IPS-NIHi7 (cell line): ENCODE measurements at regions not wholly inside any gene's neighbourhood (a gene's known extent, or its start where the extent isn't known, plus 50 kb on each side); places are given as distances from the start of the nearest gene placed in this dataset.

ENCODE experiments used
- DNase-seq: peaks from one replicate; pipeline ENCODE4 v3.0.0; 2012; ENCODE audit warnings: mixed read lengths; ENCODE audit errors: extremely low spot score

DNA sequence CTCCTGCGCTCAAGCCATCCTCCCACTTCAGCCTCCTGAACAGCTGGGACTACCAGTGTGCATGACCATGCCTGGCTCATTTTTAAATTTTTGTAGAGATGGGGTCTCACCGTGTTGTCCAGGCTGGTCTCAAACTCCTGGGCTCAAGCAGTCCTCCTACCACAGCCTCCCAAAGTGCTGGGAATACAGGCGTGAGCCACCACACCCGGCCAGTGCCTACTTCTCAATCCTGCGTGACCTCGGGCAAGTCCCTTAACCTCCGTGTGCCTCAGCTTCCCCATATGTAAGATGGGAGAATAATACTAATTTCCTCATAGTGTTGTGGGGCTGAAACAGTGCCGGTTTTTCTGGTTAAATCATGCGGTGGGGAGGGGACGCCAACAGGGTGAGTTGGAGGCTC is 143.5 kb upstream of the CIBAR2 start:
- no peak for DNase-seq

DNA sequence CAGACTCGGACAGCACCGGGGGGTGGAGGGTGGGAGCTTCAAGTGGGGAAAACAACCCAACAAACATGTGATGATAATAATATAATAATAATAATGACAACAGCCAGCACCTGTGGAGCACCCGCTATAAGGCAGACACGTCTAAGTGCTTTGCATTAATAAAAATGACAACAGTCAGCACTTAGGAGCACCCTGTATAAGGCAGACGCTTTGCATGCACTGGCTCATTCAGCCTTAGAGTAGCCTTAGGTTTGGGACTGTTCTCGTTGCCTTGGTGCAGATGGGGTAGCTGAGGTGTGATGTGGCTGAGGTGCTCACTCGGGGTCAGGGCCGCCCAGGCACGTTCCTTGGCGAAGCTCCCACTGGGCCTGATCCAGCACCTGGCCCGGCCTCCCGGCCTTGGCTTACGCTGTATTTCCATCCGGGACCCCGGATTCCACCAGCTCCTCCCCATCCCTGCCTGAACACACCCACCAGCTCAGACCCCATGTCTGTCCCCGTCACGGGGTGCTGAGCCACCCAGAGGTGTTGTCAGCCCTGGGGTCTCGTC is 144.0 kb upstream of the CIBAR2 start:
- no peak for DNase-seq

DNA sequence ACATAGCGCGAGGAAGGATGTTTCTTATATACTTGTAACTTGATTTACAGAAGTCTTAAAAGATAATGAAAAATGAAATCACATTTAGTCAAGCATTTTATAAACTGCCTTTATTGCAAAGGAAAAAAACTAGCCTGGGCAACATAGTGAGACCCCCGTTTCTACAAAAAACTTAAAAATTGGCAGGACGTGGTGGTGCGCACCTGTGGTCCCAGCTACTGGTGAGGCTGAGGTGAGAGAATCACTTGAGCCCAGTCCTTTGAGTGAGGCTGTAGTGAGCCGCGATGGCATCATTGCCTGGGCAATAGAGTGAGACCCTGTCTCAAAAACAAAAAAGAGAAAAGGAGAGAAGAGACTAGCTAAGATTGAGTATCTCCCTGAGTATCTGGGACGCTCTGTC is 145.2 kb upstream of the CIBAR2 start:
- no peak for DNase-seq

DNA sequence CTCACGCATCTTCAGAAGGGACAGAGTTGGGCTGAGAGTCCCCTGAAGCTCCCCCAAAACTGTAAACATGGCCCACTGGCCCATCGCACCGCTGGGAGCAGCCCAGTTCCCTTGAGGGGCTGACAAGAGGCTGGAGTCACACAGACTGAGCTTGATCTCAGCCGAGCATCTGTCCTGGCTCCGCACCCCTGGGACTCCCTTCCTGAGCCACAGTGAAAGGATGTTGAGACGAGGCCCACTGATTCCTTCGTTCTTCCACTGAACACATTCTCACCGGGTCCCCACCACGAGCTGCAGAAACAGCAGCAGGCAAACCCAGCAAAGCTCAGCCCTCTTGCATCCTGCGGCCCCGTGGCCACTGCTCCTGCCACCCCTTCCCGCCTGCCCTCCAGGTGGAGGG is 145.9 kb upstream of the CIBAR2 start:
- DNase-seq: no peak

DNA sequence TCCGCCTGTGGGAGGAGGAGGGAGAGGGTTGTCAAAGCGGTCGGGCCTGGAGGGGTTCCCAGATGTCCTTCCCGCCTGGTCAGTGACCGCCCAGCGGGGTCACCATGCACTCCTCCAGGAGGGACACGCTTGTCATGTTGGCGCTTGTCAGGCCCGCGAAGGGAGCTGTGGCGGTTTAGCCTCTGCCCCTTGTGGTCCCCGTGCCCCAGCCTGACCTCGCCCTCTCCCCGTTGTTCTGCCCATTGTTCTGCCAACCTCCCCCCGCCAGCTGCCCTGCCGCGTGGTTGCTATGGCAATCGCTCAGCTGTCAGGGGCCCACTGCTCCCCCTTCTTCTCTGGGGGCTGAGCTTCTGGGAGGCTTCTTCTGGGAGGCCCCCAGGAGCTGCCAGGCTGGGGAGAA is 146.4 kb upstream of the CIBAR2 start:
- DNase-seq: no peak

DNA sequence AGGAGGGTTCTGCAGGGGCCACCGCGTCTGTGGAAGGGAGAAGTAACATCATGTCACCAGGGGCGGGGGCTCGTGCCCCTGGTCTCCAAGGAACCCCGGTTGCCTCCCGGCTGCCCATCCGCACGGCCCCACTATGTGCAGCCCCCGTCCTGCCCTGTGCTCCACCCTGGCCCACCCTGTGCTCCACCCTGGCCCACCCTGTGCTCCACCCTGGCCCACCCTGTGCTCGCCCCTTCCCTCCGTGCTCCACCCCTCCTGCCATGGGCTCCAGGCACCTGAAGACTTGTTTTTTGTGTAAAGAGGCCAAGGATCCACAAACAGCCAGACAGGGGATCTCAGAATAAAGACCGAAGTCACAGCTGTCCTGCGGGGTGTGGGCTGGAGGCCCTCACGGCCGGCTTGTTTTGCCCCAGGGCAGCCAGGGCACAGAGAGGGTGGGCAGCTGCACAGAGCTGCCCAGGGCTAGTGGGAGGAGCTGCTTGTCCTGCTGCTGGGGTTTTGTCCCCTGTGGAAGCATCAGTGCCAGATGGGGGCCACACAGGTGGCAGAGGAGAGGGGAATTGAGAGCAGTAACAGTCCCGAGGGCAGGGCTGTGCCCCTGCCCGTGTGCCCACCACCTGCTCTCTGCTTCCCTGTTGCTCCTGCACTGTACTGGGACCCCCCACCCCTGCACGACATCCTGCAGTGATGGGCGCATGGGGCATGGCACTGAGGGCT is 147.0 kb upstream of the CIBAR2 start:
- DNase-seq: no peak

DNA sequence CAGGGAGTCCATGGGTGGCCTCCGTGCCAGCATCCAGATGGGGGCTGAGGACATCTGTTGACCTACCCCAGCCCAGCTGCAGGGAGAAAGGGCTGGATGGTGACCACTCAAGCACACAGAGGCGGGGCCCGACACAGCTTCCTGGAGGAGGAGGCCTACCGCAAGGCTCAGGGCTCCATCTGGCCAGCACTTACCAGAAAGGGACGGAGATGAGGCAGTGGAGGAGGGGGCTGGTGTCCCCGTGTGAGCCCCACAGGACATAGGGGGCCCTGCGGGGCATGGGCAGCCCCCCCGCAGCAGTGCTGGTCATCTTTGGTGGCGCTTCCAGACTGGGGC is 147.5 kb upstream of the CIBAR2 start:
- DNase-seq: no peak

DNA sequence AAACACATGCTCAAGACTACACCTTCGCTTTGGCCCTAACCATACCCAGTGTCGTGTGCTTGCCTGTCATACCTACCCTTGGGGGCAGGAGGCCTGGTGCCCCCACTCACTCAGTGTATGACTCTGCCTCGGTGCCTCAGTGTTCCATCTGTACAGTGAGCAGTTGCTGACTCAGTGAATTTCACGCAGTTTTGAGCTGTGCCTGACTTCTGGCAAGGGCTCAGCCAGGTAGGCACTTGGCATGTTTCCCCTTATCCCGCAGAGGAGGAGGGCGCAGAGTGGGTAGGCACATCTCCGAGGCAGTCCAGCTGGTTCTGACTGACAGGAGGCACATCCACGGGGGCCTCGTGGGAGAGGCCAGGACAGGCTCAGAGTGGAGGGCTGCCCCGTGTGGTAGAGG is 148.9 kb upstream of the CIBAR2 start:
- DNase-seq: no peak

DNA sequence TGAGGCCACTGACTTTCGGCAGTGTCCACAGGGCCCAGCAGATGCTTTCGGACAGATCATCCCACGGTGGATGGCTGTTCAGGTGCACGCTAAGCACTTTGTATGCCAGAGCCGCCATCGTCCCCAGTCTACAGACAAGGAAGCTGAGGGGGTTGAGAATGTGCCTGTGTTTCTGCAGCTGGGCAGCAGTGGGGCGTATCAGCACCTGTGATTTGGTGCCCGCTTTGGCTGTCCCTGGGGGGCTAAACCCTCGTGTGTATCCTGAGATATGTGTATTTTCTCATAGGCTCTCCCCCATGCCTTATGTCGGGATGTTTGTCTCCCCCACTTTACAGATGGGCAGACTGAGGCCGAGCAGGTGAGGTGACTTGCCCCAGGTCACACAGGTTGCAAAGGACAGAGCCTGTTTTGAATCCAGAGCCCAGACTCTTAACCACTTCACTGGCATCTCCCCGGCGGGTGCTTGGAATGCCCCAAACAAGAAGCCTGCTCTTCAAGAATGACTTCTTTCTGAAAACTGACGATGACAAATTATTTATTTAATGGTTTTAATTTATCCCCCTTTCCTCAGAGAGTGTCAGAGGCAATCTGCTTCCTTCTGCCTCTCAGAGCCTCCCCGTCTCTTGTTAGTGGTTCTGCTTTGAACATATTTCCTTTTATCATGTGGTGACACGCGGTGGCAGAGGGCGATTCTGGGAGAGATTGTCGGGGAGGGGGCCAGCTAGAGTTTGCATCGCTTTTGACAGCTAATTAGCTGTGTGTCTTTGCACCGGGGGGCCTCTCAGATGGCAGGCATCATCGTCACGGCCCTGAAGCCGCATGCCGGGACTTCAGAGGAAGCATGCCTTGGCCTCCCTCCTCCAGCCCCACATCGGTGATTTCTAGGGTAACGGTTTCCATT is 149.6 kb upstream of the CIBAR2 start:
- no peak for DNase-seq

DNA sequence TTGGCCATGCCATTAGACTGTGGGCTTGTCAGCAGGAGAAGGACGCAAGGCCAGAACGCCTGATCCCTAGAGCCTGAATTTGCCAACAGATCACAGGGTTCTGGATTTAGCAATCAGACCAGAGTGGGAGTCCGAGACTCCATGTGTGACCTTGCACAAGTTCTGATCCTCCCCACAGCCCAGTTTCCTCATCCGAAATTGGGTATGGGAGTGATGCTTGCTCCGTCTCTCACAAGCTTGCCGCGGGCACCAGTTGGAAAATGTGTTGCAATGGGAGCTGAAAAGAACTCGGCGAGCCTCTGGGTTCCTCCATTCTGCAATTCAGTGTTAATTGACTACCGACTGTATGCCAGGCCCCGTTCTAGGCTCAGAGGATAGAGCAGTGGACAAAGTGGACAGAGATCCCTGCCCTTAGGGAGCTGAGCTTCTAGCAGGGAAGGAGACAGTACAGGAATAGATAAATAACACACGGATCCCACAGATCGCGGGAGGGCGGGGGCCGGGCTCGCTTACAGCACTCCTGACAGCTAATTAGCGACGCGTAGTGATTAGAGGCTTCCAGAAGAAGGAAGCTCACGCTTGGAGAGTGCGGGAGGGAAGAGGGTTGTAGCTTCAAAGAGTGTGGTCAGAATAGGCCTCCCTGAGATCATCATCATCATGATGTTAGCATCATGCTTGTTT is 150.4 kb upstream of the CIBAR2 start:
- no peak for DNase-seq

DNA sequence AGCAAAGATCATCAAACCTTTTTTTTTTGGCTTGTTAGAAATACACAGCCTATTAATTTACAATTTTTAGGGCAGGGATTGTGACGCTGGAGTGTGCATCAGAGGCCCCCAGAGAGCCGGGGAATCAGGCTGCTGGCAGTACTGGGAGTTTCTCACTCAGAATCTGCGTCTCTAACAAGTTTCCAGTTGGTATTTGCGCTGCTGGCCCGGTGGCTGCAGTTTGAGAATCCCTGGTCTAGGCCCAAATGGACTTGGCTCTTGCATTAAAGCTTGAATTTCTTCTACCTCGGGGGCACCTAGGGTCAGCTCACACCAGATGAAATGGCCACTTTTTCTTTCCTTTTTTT is 150.9 kb upstream of the CIBAR2 start:
- DNase-seq: no peak

DNA sequence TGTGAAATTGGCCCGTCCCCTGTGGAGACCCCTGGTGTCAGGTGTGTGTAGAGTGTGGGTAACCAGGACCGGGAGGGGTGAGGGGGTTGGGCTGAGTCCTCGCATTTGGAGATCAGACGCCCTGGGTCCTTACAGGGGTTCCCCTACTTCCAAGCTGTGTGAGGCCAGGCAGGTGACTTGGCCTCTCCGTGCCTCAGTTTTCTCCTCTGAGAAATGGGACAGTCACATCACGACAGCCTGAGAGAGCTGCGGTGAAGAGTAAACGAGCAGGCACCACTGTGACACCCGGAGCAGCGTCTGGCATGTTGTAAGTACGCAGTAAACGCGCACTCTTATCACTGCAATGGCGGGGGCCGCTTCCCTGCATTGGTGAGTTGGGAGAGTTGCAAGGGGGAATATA is 152.5 kb upstream of the CIBAR2 start:
- no peak for DNase-seq

DNA sequence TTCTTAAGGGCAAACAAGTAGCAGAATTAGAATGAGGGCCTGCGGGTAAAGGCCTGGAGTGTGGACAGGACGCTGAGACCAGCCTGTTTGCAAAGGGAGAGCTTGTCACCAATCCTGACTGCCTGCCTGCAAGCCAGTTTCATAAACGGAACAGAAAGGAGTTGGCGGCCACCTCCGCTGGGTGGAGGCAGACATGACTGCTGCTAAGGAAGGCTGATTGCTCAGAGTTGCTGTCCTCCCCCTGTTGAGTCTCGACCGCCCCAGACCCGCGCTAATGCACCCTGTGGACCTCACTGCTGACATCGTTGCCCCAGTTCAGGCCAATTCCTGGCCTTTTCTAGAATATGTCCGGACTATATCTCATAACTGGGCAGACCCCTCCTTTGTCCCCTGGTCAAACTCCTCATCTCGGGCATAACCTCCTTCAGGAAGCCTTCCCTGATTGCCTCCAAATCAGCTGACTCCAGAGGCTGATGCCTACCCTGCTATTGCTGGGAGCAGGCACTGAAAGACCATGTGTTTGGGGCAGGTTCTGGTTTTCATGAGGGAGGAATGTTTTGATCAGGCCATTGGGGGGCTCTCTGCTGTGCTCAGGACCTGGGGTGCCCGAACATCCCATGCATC is 153.0 kb upstream of the CIBAR2 start:
- no peak for DNase-seq

DNA sequence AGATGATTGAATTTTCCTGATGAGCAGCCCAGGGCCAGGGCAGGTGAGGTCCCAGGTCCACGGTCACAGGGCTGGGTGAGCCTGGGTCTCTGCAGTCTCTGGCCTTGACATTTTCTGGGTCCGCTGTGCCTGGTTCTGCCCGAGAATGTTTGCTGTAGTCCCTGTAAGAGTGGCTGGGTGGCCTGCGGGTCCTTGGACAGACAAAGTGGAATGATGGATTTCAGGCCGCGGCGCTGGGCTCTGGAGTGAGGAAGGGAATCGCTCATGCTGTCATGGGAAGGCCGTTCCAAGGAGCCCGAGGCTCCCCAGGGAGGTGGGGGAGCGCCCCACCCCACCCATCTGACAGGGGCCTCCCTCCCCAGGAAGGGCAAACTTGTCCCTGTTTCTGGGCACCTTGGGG is 153.5 kb upstream of the CIBAR2 start:
- no peak for DNase-seq

DNA sequence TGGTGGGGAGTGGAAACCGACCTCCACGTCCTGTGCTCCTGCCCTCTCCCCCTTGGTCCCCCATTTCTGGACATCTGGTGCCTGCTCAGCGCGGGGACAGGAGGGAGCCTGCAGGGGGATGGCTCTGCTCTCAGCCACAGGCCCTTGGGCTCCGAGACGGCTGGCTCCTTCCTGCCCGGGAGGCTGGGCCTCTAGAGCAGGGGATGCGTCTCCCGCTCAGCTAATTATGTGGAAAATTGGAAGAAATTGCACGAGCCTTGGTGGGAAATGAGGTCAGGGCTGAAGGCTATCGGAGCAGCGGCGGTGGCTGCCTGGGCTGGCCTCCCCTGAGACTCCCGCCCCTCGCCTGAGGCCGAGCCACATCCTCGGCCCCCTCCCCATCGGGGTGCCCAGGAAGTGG is 154.6 kb upstream of the CIBAR2 start:
- DNase-seq: no peak

DNA sequence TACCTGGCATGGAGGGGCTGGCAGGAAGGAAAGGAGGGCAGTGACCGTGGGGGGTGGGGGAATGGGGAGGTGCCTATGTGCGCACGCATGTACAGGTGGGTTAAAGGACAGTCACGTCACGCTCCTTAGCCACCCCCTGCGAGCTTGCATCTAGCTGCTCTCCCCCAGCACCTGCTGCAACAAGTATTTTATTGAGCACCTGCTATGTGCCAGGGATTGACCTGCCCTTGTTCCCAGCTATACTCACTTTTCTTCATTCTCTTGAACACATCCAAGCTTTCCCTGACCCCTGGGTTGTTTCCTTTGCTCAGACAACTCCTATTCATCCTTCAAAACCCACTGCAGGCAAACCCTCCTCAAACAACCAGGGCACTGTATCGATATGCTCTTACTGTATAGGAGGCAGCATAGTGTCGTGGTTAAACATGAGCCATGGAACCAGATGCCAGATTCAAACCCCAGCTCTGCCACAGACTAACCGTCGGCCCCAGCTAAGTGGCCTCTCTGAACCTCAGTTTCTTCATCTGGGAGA is 155.2 kb upstream of the CIBAR2 start:
- DNase-seq: no peak

DNA sequence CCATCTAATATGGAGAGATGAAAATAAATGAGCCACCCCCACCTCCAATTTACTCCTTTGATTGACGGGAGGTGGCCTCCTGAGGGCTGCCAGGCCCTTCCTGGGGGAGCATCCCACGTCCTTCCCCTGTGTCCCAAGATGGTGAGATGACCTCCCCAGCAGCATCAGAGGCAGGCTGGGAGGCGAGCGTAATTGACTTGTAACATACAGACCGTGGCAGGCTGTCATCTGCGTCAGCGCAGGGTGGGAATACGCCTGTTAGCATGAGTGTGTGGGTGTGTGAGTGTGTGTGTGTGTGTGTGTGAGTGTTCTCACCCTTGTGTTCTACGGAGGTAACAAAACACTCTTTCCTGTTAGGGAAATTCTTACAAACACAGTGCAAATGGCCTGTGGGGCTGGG is 156.9 kb upstream of the CIBAR2 start:
- DNase-seq: no peak

DNA sequence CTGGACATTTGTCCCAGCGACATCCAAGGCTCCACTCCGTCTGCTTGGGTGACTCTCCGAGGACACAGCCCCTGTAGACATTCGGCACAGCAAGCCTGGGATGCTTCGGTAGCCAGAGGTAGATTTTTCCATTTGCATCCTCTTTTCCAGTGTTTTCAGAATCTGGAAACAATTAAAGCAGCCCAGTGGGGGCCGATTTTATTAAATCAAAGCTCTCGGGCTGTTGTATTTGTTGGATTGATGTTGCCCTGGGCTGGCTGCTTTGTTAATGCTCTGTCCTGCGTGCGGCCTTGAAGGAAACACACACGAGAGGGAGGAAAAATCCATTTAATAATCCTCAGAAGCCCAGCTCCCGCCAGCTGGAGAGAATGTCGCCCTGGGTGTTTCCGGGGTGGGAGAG is 158.1 kb upstream of the CIBAR2 start:
- no peak for DNase-seq

DNA sequence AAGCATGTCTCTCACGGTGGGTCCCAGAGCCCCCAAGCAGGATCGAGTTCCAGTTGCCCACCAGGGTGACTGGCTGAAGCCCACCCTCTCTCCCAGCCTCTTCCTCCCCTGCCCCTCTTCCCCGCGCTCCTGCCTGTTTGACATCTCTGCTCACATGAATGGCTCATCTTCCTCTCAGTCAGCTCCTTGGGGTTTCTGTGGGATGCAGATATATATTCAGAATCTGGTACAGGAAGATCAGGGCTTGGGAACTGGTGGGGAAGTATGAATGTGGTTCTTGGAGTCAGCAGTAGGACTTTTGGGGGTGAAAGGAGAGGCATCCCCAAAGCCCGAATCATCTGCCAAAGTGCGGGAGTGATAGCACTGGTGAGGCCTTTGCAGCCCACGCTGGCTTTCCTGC is 158.9 kb upstream of the CIBAR2 start:
- DNase-seq: no peak

DNA sequence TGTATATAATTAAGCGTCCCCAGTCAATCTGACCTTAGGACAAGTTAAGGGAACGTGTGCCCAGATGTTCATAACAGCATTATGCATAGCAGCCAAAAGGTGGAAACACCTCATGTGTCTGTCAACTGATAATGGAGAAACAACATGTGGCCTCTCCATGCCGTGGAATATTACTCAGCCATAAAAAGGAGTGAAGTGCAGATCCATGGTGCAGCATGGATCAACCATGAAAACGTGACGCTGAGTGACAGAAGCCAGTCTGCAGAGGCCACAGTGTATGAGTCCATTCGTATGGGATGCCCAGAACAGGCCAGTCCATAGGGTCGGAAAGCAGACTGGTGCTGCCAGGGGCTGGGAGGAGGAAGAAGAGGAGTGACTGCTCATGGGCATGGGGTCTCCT is 161.0 kb upstream of the CIBAR2 start:
- DNase-seq: no peak

DNA sequence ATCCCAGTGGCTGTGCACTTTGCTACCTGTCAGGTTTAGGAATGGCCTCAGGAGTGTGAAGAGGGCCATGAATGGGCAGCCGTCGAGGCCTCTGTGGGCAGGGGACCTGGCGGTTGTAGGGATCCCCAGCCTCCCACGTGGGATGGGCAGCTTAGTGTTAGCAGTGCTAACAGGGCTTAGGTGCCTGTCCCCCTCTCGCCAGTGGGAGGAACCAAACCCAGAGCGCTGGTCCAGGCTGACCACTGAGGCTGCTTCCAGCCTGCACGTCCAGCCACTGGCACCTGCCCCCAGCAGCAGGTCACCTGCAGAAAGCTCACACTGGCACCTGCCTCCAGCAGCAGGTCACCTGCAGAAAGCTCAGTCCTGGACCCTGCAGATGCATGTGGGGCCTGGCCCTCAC is 162.2 kb upstream of the CIBAR2 start:
- no peak for DNase-seq

DNA sequence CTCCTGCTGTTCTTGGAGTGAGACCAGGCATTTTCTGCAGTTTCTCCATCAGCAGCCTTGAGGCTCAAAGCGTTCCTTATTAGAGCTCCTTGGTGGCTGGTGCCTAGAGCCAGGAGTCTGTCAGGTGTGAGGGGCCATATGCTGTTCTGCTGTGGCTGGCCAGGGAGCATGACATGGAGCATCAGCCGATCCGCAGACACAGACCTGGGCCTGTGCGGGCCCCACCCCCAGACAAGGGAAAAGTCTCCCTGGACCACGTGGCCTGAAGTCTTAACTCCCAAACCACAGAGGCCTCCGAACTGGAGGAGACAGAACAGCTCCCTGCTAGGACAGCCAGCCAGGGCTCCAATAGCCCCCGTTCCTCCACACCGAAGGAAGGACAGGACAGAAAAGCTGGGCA is 162.7 kb upstream of the CIBAR2 start:
- DNase-seq: no peak
